ENCODE measurements at regions not wholly inside any gene's neighbourhood (a gene's known extent, or its start where the extent isn't known, plus 50 kb on each side); places are given as distances from the start of the nearest gene placed in this dataset.

DNA sequence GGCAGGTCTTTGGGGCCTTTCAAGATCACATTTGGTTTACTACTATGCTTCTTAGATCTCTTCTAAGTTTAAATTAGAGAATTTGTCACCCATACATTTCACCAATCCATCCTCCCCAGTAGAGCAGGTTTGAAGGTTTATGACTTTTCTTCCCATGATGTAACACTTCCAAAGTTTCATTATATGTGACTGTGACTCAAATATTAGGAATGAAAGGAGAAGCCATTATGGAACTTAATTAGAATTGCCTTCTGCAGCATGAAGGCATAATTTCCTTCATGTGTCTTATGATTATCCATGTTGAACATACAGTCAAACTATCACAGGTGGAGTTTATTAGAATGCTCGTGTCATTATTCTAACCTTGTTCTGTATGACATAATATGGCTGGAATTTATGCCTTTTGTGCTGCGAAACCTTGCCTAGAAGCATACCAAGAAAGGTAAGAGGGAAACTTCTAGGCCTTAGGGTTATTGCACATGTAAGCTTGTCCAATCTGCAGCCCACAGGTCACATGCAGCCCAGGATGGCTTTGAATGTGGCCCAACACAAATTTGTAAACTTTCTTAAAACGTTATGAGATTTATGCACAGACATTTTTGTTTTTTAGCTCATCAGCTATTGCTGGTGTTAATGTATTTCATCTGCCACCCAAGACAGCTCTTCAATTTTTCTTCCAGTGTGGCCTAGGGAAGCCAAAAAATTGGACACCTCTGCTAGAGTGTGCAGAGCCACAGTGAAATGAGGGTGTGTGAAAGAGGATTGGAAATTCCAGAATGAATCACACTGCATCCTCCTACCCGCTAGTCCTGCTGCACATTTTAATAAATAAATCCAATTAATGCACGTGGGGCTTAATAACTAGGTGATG, 133.6 kb downstream of the TMEM26 start:
- ATAC-seq: no peak
- DNase-seq: no peak
- intact Hi-C loops (cut with DNase I): no loop called here

GRCh38 chr10:61318429-61318828, 134.8 kb downstream of the TMEM26 start:
- no peak for DNase-seq
- ATAC-seq: no peak
- intact Hi-C loops (cut with DNase I): no loop called here

- DNase-seq: no peak
- no peak for ATAC-seq
- intact Hi-C loops (cut with DNase I): no loop called here
These were observed 135.5 kb downstream of the TMEM26 start for GRCh38 chr10:61317706-61318105.

DNA sequence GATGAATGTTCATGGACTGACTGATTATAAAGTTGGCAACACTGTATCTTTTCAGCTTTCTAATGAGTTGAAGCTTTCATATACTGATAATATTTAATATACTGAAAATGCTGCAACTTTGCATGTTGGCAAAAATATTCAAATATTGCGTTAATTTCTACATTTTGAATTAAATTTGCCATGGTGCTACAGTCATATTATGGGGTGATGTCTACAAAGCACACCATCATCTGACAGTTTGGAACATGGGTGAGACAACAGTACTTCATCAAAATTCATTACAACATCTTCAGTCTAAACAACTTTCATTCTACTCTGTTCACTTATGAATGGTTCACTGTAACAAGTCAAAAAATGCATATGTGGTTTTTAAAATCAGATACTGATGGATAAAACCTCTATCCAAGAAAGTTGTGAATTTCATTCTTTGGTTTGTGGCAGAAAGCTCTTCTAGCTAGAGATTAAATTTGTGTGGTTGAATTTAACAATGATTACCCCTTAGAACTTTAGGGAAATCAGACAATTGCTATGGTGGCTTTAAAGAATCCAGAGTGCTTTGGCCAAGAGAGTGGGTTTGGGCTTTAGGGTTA, 136.4 kb downstream of the TMEM26 start:
- intact Hi-C loops (cut with DNase I): no loop called here
- no peak for ATAC-seq
- no peak for DNase-seq

DNA sequence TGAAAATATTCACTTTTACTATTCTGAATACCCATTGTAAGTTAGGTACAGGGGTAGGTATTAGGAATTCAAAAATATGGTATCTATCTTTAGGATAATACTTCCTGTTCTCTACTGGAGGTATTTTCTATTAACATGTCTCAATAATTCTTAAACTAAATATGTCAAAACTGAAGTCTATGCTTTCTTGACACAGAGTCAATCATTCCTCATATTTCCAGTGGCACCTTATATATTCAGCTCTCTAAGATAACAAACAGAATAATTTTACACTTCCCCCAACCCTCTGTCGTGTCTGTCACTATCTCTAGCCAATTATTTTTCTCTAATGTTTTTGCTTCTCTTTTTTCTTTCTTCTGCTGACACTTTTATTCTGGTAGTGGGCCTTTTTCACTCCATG, 138.9 kb downstream of the TMEM26 start:
- intact Hi-C loops (cut with DNase I): no loop called here
- ATAC-seq (no peak), DNase-seq (no peak)

DNA sequence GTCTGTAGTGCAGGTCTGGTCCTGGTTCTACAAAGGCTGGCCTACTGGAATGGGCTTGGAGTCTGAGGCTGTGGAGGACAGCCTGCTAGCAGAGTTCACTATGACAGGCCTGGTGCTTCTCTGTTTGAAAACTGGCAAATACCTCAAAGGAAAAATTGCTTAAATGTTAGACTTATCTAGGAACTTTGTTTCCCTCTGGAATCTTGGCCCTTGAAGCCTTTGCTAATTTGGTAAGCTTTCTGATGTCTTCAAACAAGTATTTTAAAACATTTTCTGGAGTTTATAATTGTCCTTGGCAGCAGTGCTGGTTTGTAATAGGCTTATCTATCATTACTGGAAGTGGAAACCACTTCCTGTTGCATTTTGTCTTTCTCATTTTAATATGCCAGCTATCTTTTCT, 139.7 kb downstream of the TMEM26 start:
- ATAC-seq: peak in 1 of 2 donors; percentile 27
- DNase-seq: no peak
- intact Hi-C loops (cut with DNase I): no loop called here

- DNase-seq: no peak
- ATAC-seq: no peak
- intact Hi-C loops (cut with DNase I): no loop called here
These were observed 148.4 kb downstream of the TMEM26 start for GRCh38 chr10:61304746-61305145.

DNA sequence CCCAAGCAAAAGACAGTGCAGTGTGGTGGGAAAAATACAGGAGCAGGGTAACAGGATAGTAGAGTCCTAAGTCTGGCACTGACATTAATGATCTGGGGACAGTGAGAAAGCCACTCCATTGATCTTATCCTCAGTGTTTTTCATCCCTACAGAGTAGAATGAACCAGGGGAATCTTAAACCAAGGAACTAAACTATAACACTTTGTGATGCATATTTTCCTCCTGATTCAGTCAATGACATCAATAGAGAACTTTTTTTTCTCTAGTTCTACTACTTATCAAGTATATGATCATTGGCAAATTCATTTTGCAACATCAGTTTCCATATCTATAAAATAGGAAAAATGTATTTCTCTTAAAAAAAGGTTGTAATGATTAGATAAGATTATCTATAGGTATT, 151.1 kb downstream of the TMEM26 start:
- DNase-seq (no peak), ATAC-seq (no peak)
- intact Hi-C loops (cut with DNase I): no loop called here

DNA sequence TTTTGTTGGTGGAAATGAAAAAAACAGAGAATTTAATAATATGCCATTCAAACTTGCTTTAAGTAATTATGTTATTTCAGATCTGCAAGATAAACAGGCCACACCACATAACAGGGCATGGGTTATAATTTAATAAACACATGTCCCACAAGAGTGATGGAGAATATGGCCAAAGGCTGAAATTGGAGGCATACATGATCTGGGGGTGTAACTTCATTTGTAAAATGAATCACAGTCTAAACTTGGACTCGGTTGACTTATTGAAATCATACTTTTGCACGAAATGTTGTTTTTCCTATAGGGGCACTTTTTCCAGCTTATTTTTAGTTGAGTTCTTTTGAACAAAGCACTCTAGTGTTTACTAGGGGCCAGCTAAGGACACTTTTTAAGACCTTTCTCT, 151.6 kb downstream of the TMEM26 start:
- ATAC-seq (no peak), DNase-seq (no peak)
- intact Hi-C loops (cut with DNase I): no loop called here

DNA sequence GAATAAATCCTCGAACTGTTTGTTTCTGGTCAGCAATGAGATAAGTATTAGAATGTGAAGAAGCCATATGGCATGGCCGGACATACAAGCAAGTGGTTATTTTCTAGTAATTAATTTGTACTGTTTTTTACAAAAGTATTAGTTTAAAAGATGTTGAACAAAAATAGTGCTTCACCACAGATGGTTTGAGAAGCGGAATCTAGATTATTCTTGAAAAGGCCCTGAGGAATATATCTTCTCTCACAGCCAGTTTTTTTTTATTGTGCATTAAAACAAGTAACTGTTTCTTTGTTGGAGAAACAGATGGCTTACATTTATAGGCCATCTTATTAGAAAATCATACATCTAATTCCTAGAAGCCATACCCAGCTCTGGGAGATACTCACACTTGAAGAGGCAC, 153.3 kb downstream of the TMEM26 start:
- DNase-seq (no peak), ATAC-seq (no peak)
- intact Hi-C loops (cut with DNase I): no loop called here

GRCh38 chr10:61299156-61299555, 154.0 kb downstream of the TMEM26 start:
- ATAC-seq (no peak), DNase-seq (no peak)
- intact Hi-C loops (cut with DNase I): no loop called here

DNA sequence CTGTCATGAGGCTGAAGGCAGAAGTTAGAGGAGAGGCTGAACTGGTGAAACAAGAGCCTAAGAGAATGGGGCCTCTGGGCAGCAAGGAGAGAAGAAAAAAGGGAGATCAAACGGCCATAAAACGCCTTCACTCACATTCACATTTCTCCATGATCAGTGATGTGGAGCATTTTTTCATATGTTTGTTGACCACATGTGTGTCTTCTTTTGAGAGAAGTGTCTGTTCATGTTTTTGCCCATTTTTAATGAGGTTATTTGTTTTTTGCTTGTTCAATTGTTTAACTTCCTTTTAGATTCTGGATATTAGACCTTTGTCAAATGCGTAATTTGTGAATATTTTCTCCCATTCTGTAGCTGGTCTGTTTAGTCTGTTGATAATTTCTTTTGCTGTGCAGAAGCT, 155.0 kb downstream of the TMEM26 start:
- no peak for DNase-seq
- intact Hi-C loops (cut with DNase I): no loop called here
- no peak for ATAC-seq

- DNase-seq (no peak), ATAC-seq (no peak)
- intact Hi-C loops (cut with DNase I): no loop called here
These were observed 157.0 kb downstream of the TMEM26 start for GRCh38 chr10:61296161-61296560.

DNA sequence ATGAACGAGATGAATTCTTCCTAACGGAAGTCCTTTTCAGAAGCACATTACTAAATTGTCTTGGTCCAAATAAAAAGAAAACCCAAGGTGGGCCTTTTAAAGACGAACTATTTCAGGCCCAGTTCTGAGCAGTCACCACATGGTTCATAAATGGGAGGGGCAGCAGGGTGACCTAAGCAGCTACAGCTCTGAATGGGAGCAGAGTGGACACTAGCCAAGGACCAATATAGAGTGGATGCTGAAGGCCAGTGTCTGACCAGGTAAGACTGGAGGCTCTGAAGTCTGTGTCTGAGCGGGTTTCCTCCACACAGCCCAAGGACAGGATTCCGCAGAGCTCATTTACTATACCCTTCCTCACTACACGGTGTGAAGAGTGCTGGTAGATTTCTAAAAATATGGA, 159.1 kb downstream of the TMEM26 start:
- intact Hi-C loops (cut with DNase I): no loop called here
- no peak for ATAC-seq
- no peak for DNase-seq

- intact Hi-C loops (cut with DNase I): loop anchor here (10.0 kb wide), 2 partner anchors 325 to 475 kb away; no protein-coding TSS in a partner anchor
- DNase-seq: no peak
- ATAC-seq: no peak
These were observed 163.4 kb downstream of the TMEM26 start for GRCh38 chr10:61289813-61290212.

DNA sequence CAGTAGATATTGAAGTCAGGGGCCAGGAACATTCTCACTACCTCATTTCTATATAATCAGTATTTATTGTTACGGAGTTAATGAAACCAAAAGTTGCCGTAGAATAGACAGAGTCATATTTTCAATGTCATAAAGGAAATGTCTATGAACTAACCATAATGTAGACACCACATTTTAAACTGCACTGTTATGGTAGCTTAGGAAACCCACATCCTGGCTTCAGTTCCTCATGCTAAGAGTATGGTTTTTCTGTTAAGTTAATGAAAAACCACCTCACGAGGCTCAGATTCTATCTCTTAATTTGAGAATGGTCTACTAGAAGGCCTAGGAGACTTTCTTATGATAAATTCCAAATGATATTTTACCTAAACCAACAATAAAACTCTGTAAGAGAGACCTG, 166.5 kb downstream of the TMEM26 start:
- intact Hi-C loops (cut with DNase I): loop anchor here (10.0 kb wide), 2 partner anchors 322 to 472 kb away; no protein-coding TSS in a partner anchor
- ATAC-seq (peak in 1 of 2 donors; percentile 41), DNase-seq (no peak)

- intact Hi-C loops (cut with DNase I): loop anchor here (2.0 to 10.0 kb wide), 4 partner anchors 145 to 471 kb away; no protein-coding TSS in a partner anchor
- no peak for DNase-seq
- ATAC-seq: no peak
These were observed 167.4 kb downstream of the TMEM26 start for GRCh38 chr10:61285749-61286148.

- ATAC-seq (peak; percentile 50 to 59), DNase-seq (no peak)
- intact Hi-C loops (cut with DNase I): loop anchor here (2.0 to 10.0 kb wide), 5 partner anchors 142 to 470 kb away; no protein-coding TSS in a partner anchor
These were observed 168.8 kb downstream of the TMEM26 start for GRCh38 chr10:61284222-61284890.

GRCh38 chr10:61283481-61284221, 169.5 kb downstream of the TMEM26 start:
- DNase-seq: no peak
- ATAC-seq: no peak
- intact Hi-C loops (cut with DNase I): loop anchor here (2.0 to 10.0 kb wide), 5 partner anchors 141 to 469 kb away; no protein-coding TSS in a partner anchor
